Endothelial cell of umbilical vein (primary cell): ENCODE measurements at regions not wholly inside any gene's neighbourhood (a gene's known extent, or its start where the extent isn't known, plus 50 kb on each side); places are given as distances from the start of the nearest gene placed in this dataset.

ENCODE experiments used
- BruUV-seq: library from RNA; stranded (reverse); fragments of 400-500 nt; replicated peaks from 2 replicates; lab custom pipeline; 2021; lab: Mats Ljungman, UMichigan
- CTCF ChIA-PET: fragments of 300-600, 350-600 bp; sonication (Branson Sonifier 250); formaldehyde crosslinking; loops from one replicate; lab custom pipeline; 2021; ENCODE audit warnings: antibody characterized with exemption, inconsistent platforms; lab: Charles Lee
- POLR2A ChIA-PET: fragments of 300-600, 350-600 bp; sonication (Branson Sonifier 250); formaldehyde crosslinking; loops from one replicate; lab custom pipeline; 2021; ENCODE audit warnings: antibody characterized with exemption, inconsistent platforms; lab: Charles Lee
- DNase-seq: peaks from one replicate; pipeline ENCODE4 v3.0.0-alpha.2; 2011; ENCODE audit warnings: low read depth, low spot score
- FAIRE-seq: peaks from 2 replicates; lab custom pipeline; 2011; peaks lifted over from hg19 to GRCh38; lab: Jason Lieb, UNC
- H2AFZ ChIP-seq: 2 replicates; pipeline ENCODE4 v1.6.0; 2012; ENCODE audit warnings: low read depth, low read length, control low read depth, inconsistent platforms
- H3K27ac ChIP-seq: 2 replicates; pipeline ENCODE4 v1.5.1; 2011; ENCODE audit warnings: low read depth, mild to moderate bottlenecking, control low read depth, low read length, moderate library complexity; ENCODE audit not compliant: insufficient read depth
- H3K27me3 ChIP-seq, 2 experiments: 2 replicates each; pipeline versions ENCODE4 v1.6.0 to v1.6.1; 2011; ENCODE audit warnings: low read length in 2 of 2, mixed read lengths in 1 of 2; ENCODE audit not compliant: control insufficient read depth in 2 of 2, insufficient read depth in 2 of 2
- H3K36me3 ChIP-seq, 2 experiments: 2 replicates in 1 of 2; 3 replicates in 1 of 2; pipeline ENCODE4 v1.5.1; 2011; ENCODE audit warnings: low read length in 2 of 2, mild to moderate bottlenecking in 1 of 2, moderate library complexity in 1 of 2; ENCODE audit not compliant: control insufficient read depth in 2 of 2, insufficient read depth in 2 of 2; ENCODE audit errors: extremely low read depth in 1 of 2
- H3K4me1 ChIP-seq: 3 replicates; pipeline ENCODE4 v1.5.1; 2011; ENCODE audit warnings: mild to moderate bottlenecking, low read length; ENCODE audit not compliant: control insufficient read depth, insufficient read depth; ENCODE audit errors: extremely low read depth
- H3K4me2 ChIP-seq: 2 replicates; pipeline ENCODE4 v1.6.1; 2011; ENCODE audit warnings: low read length, control low read depth, mixed read lengths; ENCODE audit not compliant: insufficient read depth
- H3K4me3 ChIP-seq, 3 experiments: fragments of 200-600 bp in 1 of 3; sonication (generic), shearing (Covaris generic) in 1 of 3; replicated peaks in 1 of 3; 2 replicates each; pipeline ENCODE4 v1.5.1; 2011 to 2016; ENCODE audit warnings: control low read depth in 3 of 3, low read length in 3 of 3, mild to moderate bottlenecking in 2 of 3, inconsistent platforms in 1 of 3, low read depth in 1 of 3, moderate library complexity in 1 of 3; ENCODE audit not compliant: insufficient read depth in 1 of 3
- H3K79me2 ChIP-seq: 2 replicates; pipeline ENCODE4 v1.6.0; 2012; ENCODE audit warnings: low read length, inconsistent platforms; ENCODE audit not compliant: control insufficient read depth, insufficient read depth
- H3K9ac ChIP-seq: replicated peaks from 2 replicates; pipeline ENCODE3; 2011; ENCODE audit warnings: low read length, control low read depth; ENCODE audit not compliant: insufficient read depth; ENCODE audit errors: extremely low read depth
- H3K9me1 ChIP-seq: replicated peaks from 3 replicates; pipeline ENCODE4 v1.6.0; 2011; ENCODE audit warnings: mild to moderate bottlenecking, low read length; ENCODE audit not compliant: control insufficient read depth, insufficient read depth; ENCODE audit errors: extremely low read depth
- H3K9me3 ChIP-seq: replicated peaks from 2 replicates; pipeline ENCODE4 v1.5.1; 2012; ENCODE audit warnings: low read length, inconsistent platforms; ENCODE audit not compliant: control insufficient read depth, insufficient read depth
- H4K20me1 ChIP-seq: replicated peaks from 2 replicates; pipeline ENCODE3; 2011; ENCODE audit warnings: mild to moderate bottlenecking, low read length; ENCODE audit not compliant: control insufficient read depth, insufficient read depth; ENCODE audit errors: extremely low read depth
- EZH2 ChIP-seq: IDR thresholded peaks from 2 replicates; pipeline ENCODE4 v1.6.1; 2012; ENCODE audit warnings: borderline replicate concordance, low read depth, mild to moderate bottlenecking, moderate library complexity, low read length, inconsistent platforms; ENCODE audit not compliant: severe bottlenecking
- FOS ChIP-seq: IDR thresholded peaks from 2 replicates; pipeline ENCODE4 v1.6.1; 2011; ENCODE audit warnings: mild to moderate bottlenecking, low read length, moderate library complexity, borderline replicate concordance; ENCODE audit not compliant: insufficient read depth
- GATA2 ChIP-seq: IDR thresholded peaks from 2 replicates; pipeline ENCODE4 v1.7.0; 2011; ENCODE audit warnings: low read depth, mild to moderate bottlenecking, moderate library complexity, mixed read lengths, low read length; ENCODE audit not compliant: insufficient read length, insufficient read depth
- JUN ChIP-seq: IDR thresholded peaks from 2 replicates; pipeline ENCODE4 v1.6.1; 2011; ENCODE audit warnings: borderline replicate concordance, low read depth; ENCODE audit not compliant: insufficient read length, insufficient read depth
- MYC ChIP-seq: IDR thresholded peaks from one replicate; pipeline ENCODE4 v1.6.1; 2011; ENCODE audit warnings: mild to moderate bottlenecking, low read depth, low read length
- POLR2A ChIP-seq: IDR thresholded peaks from 2 replicates; pipeline ENCODE4 v1.6.1; 2012; ENCODE audit warnings: low read depth, mild to moderate bottlenecking, control low read depth, low read length
- POLR2AphosphoS5 ChIP-seq: IDR thresholded peaks from 2 replicates; pipeline ENCODE4 v1.6.1; 2012; ENCODE audit warnings: low read depth, mild to moderate bottlenecking, control low read depth, low read length, moderate library complexity; ENCODE audit not compliant: insufficient read depth
- dilution Hi-C: fragments of 300-500 bp; cut with MboI; formaldehyde crosslinking; loops from one replicate; pipeline ENCODE4 v1.15.0; 2019; ENCODE audit warnings: low sequenced_read_pairs; ENCODE audit not compliant: extremely low pct_ligation_motif_present
- intact Hi-C: fragments of 100-400 bp; cut with micrococcal nuclease; formaldehyde crosslinking; loops from one replicate; pipeline ENCODE4 v1.10.0; 2022
- TF ChIP-seq, protein P1 (sequence below): IDR thresholded peaks from 2 replicates; pipeline ENCODE4 v1.6.1; 2011; ENCODE audit not compliant: insufficient read depth, insufficient read length
- TF ChIP-seq, protein P2 (sequence below), 2 donors: IDR thresholded peaks; 1 replicate in 1 of 2; 2 replicates in 1 of 2; pipeline ENCODE4 v1.5.1; 2011; ENCODE audit warnings: low read length in 2 of 2, mild to moderate bottlenecking in 2 of 2, moderate library complexity in 2 of 2, control low read depth in 1 of 2, inconsistent platforms in 1 of 2, low read depth in 1 of 2; ENCODE audit not compliant: insufficient read depth in 1 of 2; ENCODE audit errors: extremely low read depth in 1 of 2

DNA sequence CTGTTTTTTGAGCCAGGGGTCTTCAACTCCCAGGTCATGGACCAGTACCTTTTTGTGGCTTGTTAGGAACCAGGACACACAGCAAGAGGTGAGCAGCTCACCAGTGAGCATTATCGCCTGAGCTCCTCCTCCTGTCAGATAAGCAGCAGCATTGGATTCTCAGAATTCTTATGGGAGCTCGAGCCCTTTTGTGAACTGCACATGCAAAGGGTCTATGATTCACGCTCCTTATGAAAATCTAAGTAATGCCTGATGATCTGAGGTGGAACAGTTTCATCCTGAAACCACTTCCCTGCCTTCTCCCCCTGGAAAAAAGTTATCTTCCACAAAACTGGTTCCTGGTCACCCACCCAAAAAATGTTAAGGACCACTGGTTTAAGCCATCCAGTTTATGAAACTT lies 1047.6 kb downstream of the OTOL1 start:
- TF ChIP-seq GATA2 (no peak), POLR2A (no peak), JUN (no peak), FOS (no peak), EZH2 (no peak), POLR2AphosphoS5 (no peak), MYC (no peak)
- TF ChIP-seq, protein P1, sequence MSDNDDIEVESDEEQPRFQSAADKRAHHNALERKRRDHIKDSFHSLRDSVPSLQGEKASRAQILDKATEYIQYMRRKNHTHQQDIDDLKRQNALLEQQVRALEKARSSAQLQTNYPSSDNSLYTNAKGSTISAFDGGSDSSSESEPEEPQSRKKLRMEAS, result no peak
- TF ChIP-seq, protein P2, sequence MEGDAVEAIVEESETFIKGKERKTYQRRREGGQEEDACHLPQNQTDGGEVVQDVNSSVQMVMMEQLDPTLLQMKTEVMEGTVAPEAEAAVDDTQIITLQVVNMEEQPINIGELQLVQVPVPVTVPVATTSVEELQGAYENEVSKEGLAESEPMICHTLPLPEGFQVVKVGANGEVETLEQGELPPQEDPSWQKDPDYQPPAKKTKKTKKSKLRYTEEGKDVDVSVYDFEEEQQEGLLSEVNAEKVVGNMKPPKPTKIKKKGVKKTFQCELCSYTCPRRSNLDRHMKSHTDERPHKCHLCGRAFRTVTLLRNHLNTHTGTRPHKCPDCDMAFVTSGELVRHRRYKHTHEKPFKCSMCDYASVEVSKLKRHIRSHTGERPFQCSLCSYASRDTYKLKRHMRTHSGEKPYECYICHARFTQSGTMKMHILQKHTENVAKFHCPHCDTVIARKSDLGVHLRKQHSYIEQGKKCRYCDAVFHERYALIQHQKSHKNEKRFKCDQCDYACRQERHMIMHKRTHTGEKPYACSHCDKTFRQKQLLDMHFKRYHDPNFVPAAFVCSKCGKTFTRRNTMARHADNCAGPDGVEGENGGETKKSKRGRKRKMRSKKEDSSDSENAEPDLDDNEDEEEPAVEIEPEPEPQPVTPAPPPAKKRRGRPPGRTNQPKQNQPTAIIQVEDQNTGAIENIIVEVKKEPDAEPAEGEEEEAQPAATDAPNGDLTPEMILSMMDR (IDR thresholded peaks at IDR 0.05; ENCODE audit: extremely low read depth in 1 of 2, insufficient read depth in 1 of 2, low read depth in 1 of 2, low read length in 2 of 2), result no peak
- FAIRE-seq, result no peak
- intact Hi-C loops, result no loop called here
- DNase-seq, result no peak
- H3K27me3 ChIP-seq, result no peaks in the 10 kb centered on the region
- ChIA-PET POLR2A (no interaction called here), CTCF (no interaction called here)
- H3K4me2 ChIP-seq, result no peak overlapping the region
- H3K9ac ChIP-seq, result no peak overlapping the region
- no peaks in the 10 kb centered on the region for H3K79me2 ChIP-seq
- no TSS peak for BruUV-seq
- no peak overlapping the region for H2AFZ ChIP-seq
- H3K9me3 ChIP-seq, result peaks cover 2% of the 10 kb centered on the region
- no peaks in the 10 kb centered on the region for H4K20me1 ChIP-seq
- no peak overlapping the region for H3K27ac ChIP-seq
- dilution Hi-C loops, result no loop called here
- H3K36me3 ChIP-seq, result no peaks in the 10 kb centered on the region
- H3K4me3 ChIP-seq, result no peak overlapping the region
- H3K9me1 ChIP-seq, result no peaks in the 10 kb centered on the region
- H3K4me1 ChIP-seq, result no peaks in the 10 kb centered on the region
